ENCODE measurements at regions not wholly inside any gene's neighbourhood (a gene's known extent, or its start where the extent isn't known, plus 50 kb on each side); places are given as distances from the start of the nearest gene placed in this dataset.

GRCh38 chr4:66688674-66689073 is 856.6 kb downstream of the CENPC start:
- H3K79me2 ChIP-seq (ENCODE audit: insufficient read depth): no peaks in the 10 kb centered on the region
- H3K9ac ChIP-seq: no peak overlapping the region
- POLR2A ChIA-PET: no interaction called here

More at GRCh38 chr4:66688674-66689073, 856.6 kb downstream of the CENPC start:
- TF ChIP-seq RCOR1 (IDR thresholded peaks at IDR 0.05; ENCODE audit: low read length) (no peak), EZH2phosphoT487 (IDR thresholded peaks at IDR 0.05; ENCODE audit: borderline replicate concordance, low read depth) (no peak), USF2 (IDR thresholded peaks at IDR 0.05; ENCODE audit: borderline replicate concordance, low read depth, low read length) (no peak), USF1 (IDR thresholded peaks at IDR 0.05; ENCODE audit: borderline replicate concordance, low read depth) (no peak), CTCF (IDR thresholded peaks at IDR 0.05) (peak; percentile 58), REST (IDR thresholded peaks at IDR 0.05; ENCODE audit: low read depth, low read length) (no peak), MAX (IDR thresholded peaks at IDR 0.05; ENCODE audit: low read depth) (no peak), RAD21 (IDR thresholded peaks at IDR 0.05; ENCODE audit: low read length) (peak; percentile 49), ELF1 (IDR thresholded peaks at IDR 0.05) (no peak), MXI1 (IDR thresholded peaks at IDR 0.05; ENCODE audit: low read depth, low read length) (no peak), RFX5 (IDR thresholded peaks at IDR 0.05; ENCODE audit: low read length) (no peak), TEAD4 (IDR thresholded peaks at IDR 0.05; ENCODE audit: borderline replicate concordance, insufficient read depth) (no peak), GABPA (IDR thresholded peaks at IDR 0.05; ENCODE audit: low read depth) (no peak), FOXM1 (IDR thresholded peaks at IDR 0.05; ENCODE audit: low read depth) (no peak), PBX3 (IDR thresholded peaks at IDR 0.05) (no peak), EP300 (IDR thresholded peaks at IDR 0.05; ENCODE audit: borderline replicate concordance in 1 of 2, low read depth in 1 of 2, low read length in 1 of 2) (no peak), POLR2AphosphoS5 (IDR thresholded peaks at IDR 0.05; ENCODE audit: low read depth, low read length) (no peak), GATA2 (CRISPR knock-in tag; IDR thresholded peaks at IDR 0.05) (no peak), RXRA (IDR thresholded peaks at IDR 0.05; ENCODE audit: borderline replicate concordance, low read depth) (no peak), FOSL2 (IDR thresholded peaks at IDR 0.05; ENCODE audit: borderline replicate concordance, low read depth) (no peak), JUND (IDR thresholded peaks at IDR 0.05) (no peak), SMC3 (IDR thresholded peaks at IDR 0.05; ENCODE audit: low read depth, low read length) (peak; percentile 29), MEF2A (IDR thresholded peaks at IDR 0.05; ENCODE audit: borderline replicate concordance, low read depth) (no peak), SIN3A (IDR thresholded peaks at IDR 0.05; ENCODE audit: borderline replicate concordance, low read depth, low read length) (no peak), CHD2 (IDR thresholded peaks at IDR 0.05; ENCODE audit: low read length, partially characterized antibody) (no peak), TCF12 (IDR thresholded peaks at IDR 0.05) (no peak)
- Histone ChIP-seq H3K4me1 (ENCODE audit: control insufficient read depth in 1 of 2, insufficient read depth in 2 of 2, low read depth in 1 of 2, low read length in 1 of 2) (no peaks in the 10 kb centered on the region), H3K36me3 (replicated peaks in 1 of 2; ENCODE audit: control insufficient read depth in 1 of 2, insufficient read depth in 2 of 2, low read length in 1 of 2) (no peaks in the 10 kb centered on the region), H3K27me3 (ENCODE audit: insufficient read depth) (no peaks in the 10 kb centered on the region), H3F3A (replicated peaks; ENCODE audit: insufficient read depth) (no peaks in the 10 kb centered on the region), H3K27ac (ENCODE audit: low read depth in 2 of 2, low read length in 1 of 2) (no peak overlapping the region), H4K20me1 (ENCODE audit: insufficient read depth) (no peaks in the 10 kb centered on the region), H3K4me3 (ENCODE audit: low read depth in 2 of 2, low read length in 1 of 2) (no peak overlapping the region; a peak in 1 of 4 replicates), H3K9me2 (no peaks in the 10 kb centered on the region), H3K9me3 (no peaks in the 10 kb centered on the region), H3K4me2 (no peak overlapping the region), H2AFZ (ENCODE audit: low read depth) (no peak overlapping the region)
- WGBS (ENCODE audit: low lambda C conversion rate): 2% methylated on average over 3 of the region's 3 CpGs
- DNase-seq: peak; percentile 2
- CTCF ChIA-PET: interaction anchor here (0.7 to 1.3 kb wide), 2 partner anchors 10 to 1033 kb away, joined by 3 to 4 read pairs; no protein-coding TSS in a partner anchor

Data from SK-N-SH (cell line).